ENCODE measurements at regions not wholly inside any gene's neighbourhood (a gene's known extent, or its start where the extent isn't known, plus 50 kb on each side); places are given as distances from the start of the nearest gene placed in this dataset.
"Not testable (repeated sequence)": the region's sequence is repeated elsewhere in the genome, so short reads cannot be mapped to it uniquely, and the experiment has no call there.

GRCh38 chr7:73918926-73919693 lies 58.2 kb downstream of the TMEM270 start:
- Histone ChIP-seq H3K9me3 (ENCODE audit: severe bottlenecking) (no peaks in the 10 kb centered on the region), H3K27me3 (ENCODE audit: insufficient read depth, low read depth, severe bottlenecking) (no peaks in the 10 kb centered on the region), H3K27ac (no peak overlapping the region), H3K36me3 (no peaks in the 10 kb centered on the region), H3K4me3 (ENCODE audit: low read depth, low read length) (no peak overlapping the region)
- TF ChIP-seq, protein P1, sequence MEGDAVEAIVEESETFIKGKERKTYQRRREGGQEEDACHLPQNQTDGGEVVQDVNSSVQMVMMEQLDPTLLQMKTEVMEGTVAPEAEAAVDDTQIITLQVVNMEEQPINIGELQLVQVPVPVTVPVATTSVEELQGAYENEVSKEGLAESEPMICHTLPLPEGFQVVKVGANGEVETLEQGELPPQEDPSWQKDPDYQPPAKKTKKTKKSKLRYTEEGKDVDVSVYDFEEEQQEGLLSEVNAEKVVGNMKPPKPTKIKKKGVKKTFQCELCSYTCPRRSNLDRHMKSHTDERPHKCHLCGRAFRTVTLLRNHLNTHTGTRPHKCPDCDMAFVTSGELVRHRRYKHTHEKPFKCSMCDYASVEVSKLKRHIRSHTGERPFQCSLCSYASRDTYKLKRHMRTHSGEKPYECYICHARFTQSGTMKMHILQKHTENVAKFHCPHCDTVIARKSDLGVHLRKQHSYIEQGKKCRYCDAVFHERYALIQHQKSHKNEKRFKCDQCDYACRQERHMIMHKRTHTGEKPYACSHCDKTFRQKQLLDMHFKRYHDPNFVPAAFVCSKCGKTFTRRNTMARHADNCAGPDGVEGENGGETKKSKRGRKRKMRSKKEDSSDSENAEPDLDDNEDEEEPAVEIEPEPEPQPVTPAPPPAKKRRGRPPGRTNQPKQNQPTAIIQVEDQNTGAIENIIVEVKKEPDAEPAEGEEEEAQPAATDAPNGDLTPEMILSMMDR (IDR thresholded peaks at IDR 0.05; ENCODE audit: low read depth, low read length), result no peak
- no peak for DNase-seq

- no peak for DNase-seq
- Histone ChIP-seq H3K27ac (no peak overlapping the region), H3K4me3 (ENCODE audit: low read depth, low read length) (no peak overlapping the region), H3K36me3 (no peaks in the 10 kb centered on the region), H3K9me3 (ENCODE audit: severe bottlenecking) (no peaks in the 10 kb centered on the region), H3K27me3 (ENCODE audit: insufficient read depth, low read depth, severe bottlenecking) (no peaks in the 10 kb centered on the region)
- TF ChIP-seq, protein P1 (IDR thresholded peaks at IDR 0.05; ENCODE audit: low read depth, low read length), result no peak
These were observed 58.9 kb downstream of the TMEM270 start for GRCh38 chr7:73919694-73920375.

DNA sequence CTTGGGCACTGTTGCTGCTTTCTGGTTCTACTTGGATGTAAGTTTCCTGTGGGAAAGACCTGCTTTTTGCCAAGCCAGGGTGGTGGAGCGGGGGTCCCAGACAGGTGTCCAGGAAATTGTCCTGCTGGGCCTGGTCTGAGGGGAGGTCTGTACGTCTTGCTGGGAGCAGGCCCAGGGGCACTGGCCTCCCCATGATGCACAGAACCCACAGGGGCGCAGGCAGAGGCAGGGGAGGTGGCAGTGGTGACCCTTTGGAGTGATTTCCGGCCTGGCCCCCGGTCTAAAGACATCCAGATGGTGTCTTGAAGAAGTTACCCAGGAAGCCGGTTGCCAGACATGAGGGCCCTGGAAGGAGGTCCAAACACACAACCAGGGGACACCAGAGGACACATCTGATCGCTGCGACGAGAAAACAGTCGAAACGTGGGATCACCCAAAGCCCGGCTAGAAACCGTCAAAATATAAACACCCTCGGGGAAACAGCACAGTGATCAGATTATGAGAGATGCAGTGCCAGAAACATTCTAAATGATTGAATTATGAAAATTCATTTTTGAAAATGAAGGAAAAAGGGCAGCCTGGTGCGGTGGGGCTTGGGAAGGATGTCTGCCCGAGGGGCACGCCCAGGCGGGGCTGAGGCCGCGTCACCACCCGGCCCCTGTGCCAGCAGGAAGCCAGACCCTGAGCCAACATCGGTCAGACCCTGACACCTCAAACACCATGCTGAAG lies 59.6 kb downstream of the TMEM270 start:
- H3K4me3 ChIP-seq (ENCODE audit: low read depth, low read length), result no peak overlapping the region
- peaks cover 1% of the 10 kb centered on the region for H3K9me3 ChIP-seq (ENCODE audit: severe bottlenecking)
- TF ChIP-seq, protein P1 (IDR thresholded peaks at IDR 0.05; ENCODE audit: low read depth, low read length), result no peak
- no peaks in the 10 kb centered on the region for H3K27me3 ChIP-seq (ENCODE audit: insufficient read depth, low read depth, severe bottlenecking)
- DNase-seq, result no peak
- H3K27ac ChIP-seq, result no peak overlapping the region
- H3K36me3 ChIP-seq, result no peaks in the 10 kb centered on the region

DNA sequence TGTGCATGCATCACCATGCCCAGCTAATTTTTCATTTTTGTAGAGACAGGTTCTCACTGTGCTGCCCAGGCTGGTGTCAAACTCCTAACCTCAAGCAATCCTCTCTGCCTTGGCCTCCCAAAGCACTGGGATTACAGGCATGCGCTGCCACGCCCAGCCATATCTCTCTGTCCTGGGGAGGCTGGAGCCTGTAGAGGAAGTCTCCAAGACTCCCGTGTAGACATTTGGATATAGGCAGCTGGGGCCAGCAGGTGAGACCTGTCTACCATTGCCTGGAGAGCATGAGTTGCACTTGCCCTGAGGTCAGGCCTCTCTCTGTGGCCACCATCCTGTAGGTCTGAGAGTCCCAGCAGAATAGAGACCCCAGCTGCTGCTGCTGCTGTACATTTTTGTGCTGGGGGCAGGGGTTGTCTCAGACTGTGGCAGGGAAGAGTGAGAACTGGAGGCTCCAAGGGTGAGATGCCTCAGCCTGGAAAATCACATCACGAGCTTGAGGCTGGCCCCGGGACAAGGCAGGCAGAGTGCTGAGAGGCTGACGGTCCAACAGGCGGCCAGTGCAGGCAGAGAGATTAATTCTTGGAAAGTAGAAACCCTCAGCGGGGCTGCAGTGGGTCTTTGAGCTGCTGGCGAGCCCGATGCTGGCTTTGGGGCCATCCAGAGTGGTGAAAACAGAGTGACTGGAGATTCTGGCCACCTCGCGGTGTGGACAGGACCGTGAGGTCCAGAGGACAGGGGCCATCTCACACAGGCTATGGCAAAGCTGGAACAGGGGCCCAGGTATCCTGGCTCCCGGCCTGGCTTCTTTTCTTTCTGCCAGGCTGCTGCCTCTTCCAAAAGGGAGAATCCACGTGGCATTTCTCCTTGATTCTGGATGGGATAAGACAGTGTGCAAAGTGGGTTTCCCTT lies 60.9 kb downstream of the TMEM270 start:
- no peak overlapping the region for H3K4me3 ChIP-seq (ENCODE audit: low read depth, low read length)
- TF ChIP-seq, protein P1 (IDR thresholded peaks at IDR 0.05; ENCODE audit: low read depth, low read length), result no peak
- DNase-seq, result no peak
- no peaks in the 10 kb centered on the region for H3K36me3 ChIP-seq
- H3K9me3 ChIP-seq (ENCODE audit: severe bottlenecking), result peaks cover 2% of the 10 kb centered on the region
- H3K27me3 ChIP-seq (ENCODE audit: insufficient read depth, low read depth, severe bottlenecking), result no peaks in the 10 kb centered on the region
- H3K27ac ChIP-seq, result no peak overlapping the region

GRCh38 chr7:73928644-73929043 lies 67.7 kb downstream of the TMEM270 start:
- not testable (repeated sequence) for DNase-seq; H3K27me3 ChIP-seq (ENCODE audit: insufficient read depth, low read depth, severe bottlenecking); H3K4me3 ChIP-seq (ENCODE audit: low read depth, low read length); H3K9me3 ChIP-seq (ENCODE audit: severe bottlenecking); H3K27ac ChIP-seq; H3K36me3 ChIP-seq
